ENCODE measurements at regions not wholly inside any gene's neighbourhood (a gene's known extent, or its start where the extent isn't known, plus 50 kb on each side); places are given as distances from the start of the nearest gene placed in this dataset.
A peak's percentile ranks its signal among the peaks of the same experiment; 100 is the strongest.
"Not testable (repeated sequence)": the region's sequence is repeated elsewhere in the genome, so short reads cannot be mapped to it uniquely, and the experiment has no call there.

GRCh38 chrX:76555269-76555668 is 127.8 kb downstream of the MAGEE1 start:
- ChIA-PET POLR2A (no interaction called here), CTCF (no interaction called here)
- TF ChIP-seq BHLHE40 (IDR thresholded peaks at IDR 0.05; ENCODE audit: borderline replicate concordance) (no peak), SP1 (IDR thresholded peaks at IDR 0.05) (no peak), CTBP1 (IDR thresholded peaks at IDR 0.05; ENCODE audit: borderline replicate concordance) (no peak), ZNF384 (IDR thresholded peaks at IDR 0.05) (no peak), TARDBP (IDR thresholded peaks at IDR 0.05) (no peak), FOXA1 (IDR thresholded peaks at IDR 0.05) (no peak), SUZ12 (IDR thresholded peaks at IDR 0.05) (no peak), NFRKB (IDR thresholded peaks at IDR 0.05) (no peak), ELF4 (IDR thresholded peaks at IDR 0.05) (no peak), FOXM1 (IDR thresholded peaks at IDR 0.05; ENCODE audit: borderline replicate concordance) (no peak), LEF1 (IDR thresholded peaks at IDR 0.05; ENCODE audit: borderline replicate concordance) (no peak), HDGF (IDR thresholded peaks at IDR 0.05; ENCODE audit: borderline replicate concordance) (no peak), ARNT (IDR thresholded peaks at IDR 0.05) (no peak)
- TF ChIP-seq, protein P1, sequence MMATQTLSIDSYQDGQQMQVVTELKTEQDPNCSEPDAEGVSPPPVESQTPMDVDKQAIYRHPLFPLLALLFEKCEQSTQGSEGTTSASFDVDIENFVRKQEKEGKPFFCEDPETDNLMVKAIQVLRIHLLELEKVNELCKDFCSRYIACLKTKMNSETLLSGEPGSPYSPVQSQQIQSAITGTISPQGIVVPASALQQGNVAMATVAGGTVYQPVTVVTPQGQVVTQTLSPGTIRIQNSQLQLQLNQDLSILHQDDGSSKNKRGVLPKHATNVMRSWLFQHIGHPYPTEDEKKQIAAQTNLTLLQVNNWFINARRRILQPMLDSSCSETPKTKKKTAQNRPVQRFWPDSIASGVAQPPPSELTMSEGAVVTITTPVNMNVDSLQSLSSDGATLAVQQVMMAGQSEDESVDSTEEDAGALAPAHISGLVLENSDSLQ (IDR thresholded peaks at IDR 0.05) = no peak
- no peak for DNase-seq (ENCODE audit: extremely low spot score)

- DNase-seq (ENCODE audit: extremely low spot score) = peak; percentile 29
- POLR2A ChIA-PET = no interaction called here
- CTCF ChIA-PET = no interaction called here
- TF ChIP-seq, protein P1 (IDR thresholded peaks at IDR 0.05) = no peak
- TF ChIP-seq ZNF384 (IDR thresholded peaks at IDR 0.05) = no peak
- no peak for TF ChIP-seq FOXM1 (IDR thresholded peaks at IDR 0.05; ENCODE audit: borderline replicate concordance)
- no peak for TF ChIP-seq CTBP1 (IDR thresholded peaks at IDR 0.05; ENCODE audit: borderline replicate concordance)
- TF ChIP-seq ARNT (IDR thresholded peaks at IDR 0.05) = no peak
- TF ChIP-seq LEF1 (IDR thresholded peaks at IDR 0.05; ENCODE audit: borderline replicate concordance) = no peak
- TF ChIP-seq FOXK2 (IDR thresholded peaks at IDR 0.05) = no peak
- TF ChIP-seq NFRKB (IDR thresholded peaks at IDR 0.05) = no peak
- no peak for TF ChIP-seq ELF4 (IDR thresholded peaks at IDR 0.05)
- no peak for TF ChIP-seq HDGF (IDR thresholded peaks at IDR 0.05; ENCODE audit: borderline replicate concordance)
- TF ChIP-seq L3MBTL2 (conservative IDR thresholded peaks at IDR 0.05) = no peak
These were observed 128.3 kb downstream of the MAGEE1 start for GRCh38 chrX:76555816-76556215.

GRCh38 chrX:76564842-76565241 is 137.3 kb downstream of the MAGEE1 start:
- CTCF ChIA-PET; POLR2A ChIA-PET; DNase-seq (ENCODE audit: extremely low spot score): not testable (repeated sequence)

- CTCF ChIA-PET = no interaction called here
- POLR2A ChIA-PET = no interaction called here
- no peak for DNase-seq (ENCODE audit: extremely low spot score)
- TF ChIP-seq FOXK2 (IDR thresholded peaks at IDR 0.05) (no peak), ZNF384 (IDR thresholded peaks at IDR 0.05) (no peak), ARNT (IDR thresholded peaks at IDR 0.05) (no peak), TARDBP (IDR thresholded peaks at IDR 0.05) (no peak), HDGF (IDR thresholded peaks at IDR 0.05; ENCODE audit: borderline replicate concordance) (no peak), LEF1 (IDR thresholded peaks at IDR 0.05; ENCODE audit: borderline replicate concordance) (no peak), FOXM1 (IDR thresholded peaks at IDR 0.05; ENCODE audit: borderline replicate concordance) (no peak), SP1 (IDR thresholded peaks at IDR 0.05) (no peak), L3MBTL2 (conservative IDR thresholded peaks at IDR 0.05) (no peak), SUZ12 (IDR thresholded peaks at IDR 0.05) (no peak), NFRKB (IDR thresholded peaks at IDR 0.05) (no peak), BHLHE40 (IDR thresholded peaks at IDR 0.05; ENCODE audit: borderline replicate concordance) (no peak), ELF4 (IDR thresholded peaks at IDR 0.05) (no peak)
These were observed 177.9 kb downstream of the MAGEE1 start for GRCh38 chrX:76605390-76605789.

GRCh38 chrX:76617020-76617419 is 189.5 kb downstream of the MAGEE1 start:
- POLR2A ChIA-PET = no interaction called here
- TF ChIP-seq L3MBTL2 (conservative IDR thresholded peaks at IDR 0.05) (no peak), HDGF (IDR thresholded peaks at IDR 0.05; ENCODE audit: borderline replicate concordance) (no peak), FOXA1 (IDR thresholded peaks at IDR 0.05) (no peak), ZNF384 (IDR thresholded peaks at IDR 0.05) (no peak), SP1 (IDR thresholded peaks at IDR 0.05) (no peak), TARDBP (IDR thresholded peaks at IDR 0.05) (no peak), FOXM1 (IDR thresholded peaks at IDR 0.05; ENCODE audit: borderline replicate concordance) (no peak), CTBP1 (IDR thresholded peaks at IDR 0.05; ENCODE audit: borderline replicate concordance) (no peak)
- TF ChIP-seq, protein P1 (IDR thresholded peaks at IDR 0.05) = no peak
- no peak for DNase-seq (ENCODE audit: extremely low spot score)
- CTCF ChIA-PET = no interaction called here

- ChIA-PET POLR2A (no interaction called here), CTCF (no interaction called here)
- no peak for TF ChIP-seq L3MBTL2 (conservative IDR thresholded peaks at IDR 0.05)
- TF ChIP-seq LEF1 (IDR thresholded peaks at IDR 0.05; ENCODE audit: borderline replicate concordance) = no peak
- no peak for TF ChIP-seq ELF4 (IDR thresholded peaks at IDR 0.05)
- no peak for TF ChIP-seq CTBP1 (IDR thresholded peaks at IDR 0.05; ENCODE audit: borderline replicate concordance)
- no peak for TF ChIP-seq SUZ12 (IDR thresholded peaks at IDR 0.05)
- TF ChIP-seq ARNT (IDR thresholded peaks at IDR 0.05) = no peak
- TF ChIP-seq, protein P1 (IDR thresholded peaks at IDR 0.05) = no peak
- DNase-seq (ENCODE audit: extremely low spot score) = no peak
These were observed 216.1 kb downstream of the MAGEE1 start for GRCh38 chrX:76643590-76643989.

- POLR2A ChIA-PET = interaction anchor here (0.6 kb wide), 1 partner anchor 406 kb away, joined by 3 read pairs; no protein-coding TSS in a partner anchor
- CTCF ChIA-PET; DNase-seq (ENCODE audit: extremely low spot score): not testable (repeated sequence)
These were observed 223.9 kb downstream of the MAGEE1 start for GRCh38 chrX:76651369-76651768.

Measured in HEK293T (cell line).